SHP77 treated with DMSO at 0.1 percent for 48 hours (cell line): ENCODE measurements at regions not wholly inside any gene's neighbourhood (a gene's known extent, or its start where the extent isn't known, plus 50 kb on each side); places are given as distances from the start of the nearest gene placed in this dataset.

ENCODE experiments used
- DNase-seq: peaks from one replicate; lab custom pipeline; 2025; lab: John Stamatoyannopoulos, UW

DNA sequence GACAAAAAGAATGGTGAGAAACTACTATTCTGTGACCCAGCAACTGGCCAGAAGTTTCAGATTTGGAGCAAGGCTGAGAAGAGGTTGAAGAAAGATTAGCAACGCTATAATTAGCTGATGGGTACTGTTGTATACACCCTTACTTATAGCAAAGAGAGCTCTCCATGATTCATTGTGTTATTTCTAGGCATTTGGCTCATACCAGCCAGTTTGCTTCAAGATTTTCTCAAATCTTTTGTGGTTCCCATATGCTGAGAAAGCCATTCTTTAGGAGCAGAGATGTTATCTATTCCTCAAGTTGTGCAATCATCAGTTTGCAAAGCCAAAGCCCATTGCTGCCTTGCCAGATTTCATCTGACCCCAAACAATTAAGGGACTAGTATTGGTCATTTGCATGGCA is 179.4 kb downstream of the ETS1 start:
- no peak for DNase-seq

DNA sequence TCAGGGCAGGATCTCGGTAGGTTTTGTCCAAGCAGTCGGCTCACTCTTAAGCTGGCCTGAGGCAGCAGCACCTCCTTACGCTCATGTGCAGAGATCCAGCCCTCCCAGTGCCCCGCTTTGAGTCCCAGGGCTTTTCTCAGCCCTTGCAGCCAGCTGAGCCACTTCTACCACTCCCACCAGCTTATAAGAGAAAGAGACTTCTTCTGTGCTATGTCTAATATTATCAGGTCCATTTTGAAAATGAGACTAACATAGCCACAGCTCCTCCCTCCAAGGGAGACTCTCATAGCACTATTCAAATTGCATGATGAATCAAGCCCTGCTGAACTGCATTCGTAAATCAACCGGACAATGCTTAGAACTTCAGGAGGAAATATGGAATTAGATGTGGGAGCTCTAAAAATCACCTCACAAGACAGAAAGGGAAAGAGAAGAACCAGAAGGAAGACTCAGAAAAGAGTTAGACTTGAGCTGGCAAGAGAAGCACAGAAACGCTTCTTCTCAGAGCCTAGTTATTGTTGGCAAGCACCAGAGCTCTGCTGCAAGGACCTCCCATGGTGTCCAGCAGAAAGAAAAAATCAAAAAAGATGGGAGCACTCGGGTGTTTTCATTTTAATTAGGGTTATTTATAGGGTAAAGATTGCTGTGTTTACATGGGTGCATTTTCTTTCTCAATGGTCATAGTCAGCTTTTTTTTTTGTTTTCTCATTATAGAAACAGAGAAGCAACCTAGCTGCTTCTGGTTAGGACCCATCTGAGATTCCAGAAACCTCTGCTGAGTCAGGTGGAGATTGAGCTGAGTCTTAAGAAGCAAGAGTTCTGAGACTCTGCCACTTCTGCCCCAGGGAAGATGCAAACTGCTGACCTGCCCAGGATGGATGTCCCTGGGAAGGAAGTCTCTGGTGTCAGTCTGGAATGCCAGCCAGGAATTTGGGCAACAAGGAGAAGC is 181.4 kb downstream of the ETS1 start:
- no peak for DNase-seq

DNA sequence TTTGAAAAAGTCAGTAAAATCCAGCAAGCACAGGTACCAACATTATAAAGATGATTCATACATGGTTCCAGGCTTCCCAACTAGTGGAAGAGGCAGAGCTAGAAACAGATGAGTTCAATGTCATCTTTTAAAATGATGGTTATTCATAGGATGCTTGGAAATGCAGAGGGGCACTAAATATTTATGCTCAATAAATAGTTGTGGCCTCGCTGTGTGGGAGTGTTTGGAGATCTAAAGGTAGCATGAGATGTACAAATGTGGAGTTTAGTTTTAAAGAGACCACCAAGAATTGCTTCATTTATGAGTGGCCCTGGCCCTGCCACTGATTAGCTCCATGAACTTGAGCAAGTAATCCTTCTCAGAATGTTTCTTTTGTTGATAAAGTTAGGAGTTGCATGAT is 182.2 kb downstream of the ETS1 start:
- DNase-seq: no peak

DNA sequence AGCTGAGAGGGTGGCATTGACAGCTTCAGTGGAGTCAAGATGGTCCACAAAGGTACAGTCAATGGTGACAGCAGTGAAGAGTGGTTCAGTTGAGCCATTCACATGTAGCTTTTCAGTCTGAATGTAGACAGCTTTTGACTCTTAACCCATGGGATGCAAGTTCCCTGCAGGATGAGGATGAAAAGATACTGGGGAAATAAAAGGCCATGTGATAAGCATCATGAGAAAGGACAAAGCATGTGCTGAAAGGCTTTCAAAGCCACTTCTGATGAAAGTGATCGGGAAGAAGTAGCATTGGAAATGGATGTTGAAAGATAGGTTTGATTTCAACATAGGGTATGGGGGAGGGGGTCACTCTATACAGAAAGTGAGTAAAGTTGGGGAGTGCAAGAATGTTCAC is 182.9 kb downstream of the ETS1 start:
- no peak for DNase-seq

DNA sequence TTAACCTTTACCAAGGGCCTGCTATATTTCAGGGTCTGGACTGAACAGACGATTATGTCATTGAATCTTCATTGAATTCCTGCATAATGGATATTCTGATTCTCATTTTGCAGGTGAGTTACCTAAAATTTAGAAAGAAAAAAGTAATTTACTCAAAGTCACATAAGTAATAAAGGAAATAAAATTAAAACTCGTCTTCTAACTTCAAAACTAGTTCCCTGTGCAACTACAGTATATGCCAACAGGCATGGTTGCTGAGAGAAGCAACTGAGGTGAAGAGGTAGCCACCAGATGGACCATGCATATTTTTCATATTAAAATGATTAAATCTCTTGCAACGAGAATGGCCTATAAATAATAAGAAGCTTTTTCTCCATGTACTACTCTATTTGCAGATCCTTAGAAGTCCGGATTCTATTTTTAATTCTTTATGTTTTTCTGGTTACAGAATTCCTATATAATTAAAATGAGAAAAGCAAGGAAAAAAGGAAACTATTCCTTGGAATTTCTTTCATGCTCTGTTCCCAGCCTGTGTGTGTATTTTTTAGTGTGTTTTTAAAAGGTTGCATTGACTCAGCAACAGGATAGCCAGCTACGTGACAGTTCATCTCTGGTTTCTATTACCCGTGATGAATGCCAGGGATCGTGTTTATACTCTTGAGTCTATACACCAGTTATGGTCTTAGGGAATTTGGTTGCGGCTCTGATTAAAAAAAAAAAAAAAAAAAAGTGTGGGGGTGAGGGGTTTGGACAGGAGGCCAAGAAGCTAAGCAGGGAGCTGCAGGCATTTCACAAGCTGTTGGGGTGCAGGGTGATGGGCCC is 186.8 kb downstream of the ETS1 start:
- DNase-seq: no peak

DNA sequence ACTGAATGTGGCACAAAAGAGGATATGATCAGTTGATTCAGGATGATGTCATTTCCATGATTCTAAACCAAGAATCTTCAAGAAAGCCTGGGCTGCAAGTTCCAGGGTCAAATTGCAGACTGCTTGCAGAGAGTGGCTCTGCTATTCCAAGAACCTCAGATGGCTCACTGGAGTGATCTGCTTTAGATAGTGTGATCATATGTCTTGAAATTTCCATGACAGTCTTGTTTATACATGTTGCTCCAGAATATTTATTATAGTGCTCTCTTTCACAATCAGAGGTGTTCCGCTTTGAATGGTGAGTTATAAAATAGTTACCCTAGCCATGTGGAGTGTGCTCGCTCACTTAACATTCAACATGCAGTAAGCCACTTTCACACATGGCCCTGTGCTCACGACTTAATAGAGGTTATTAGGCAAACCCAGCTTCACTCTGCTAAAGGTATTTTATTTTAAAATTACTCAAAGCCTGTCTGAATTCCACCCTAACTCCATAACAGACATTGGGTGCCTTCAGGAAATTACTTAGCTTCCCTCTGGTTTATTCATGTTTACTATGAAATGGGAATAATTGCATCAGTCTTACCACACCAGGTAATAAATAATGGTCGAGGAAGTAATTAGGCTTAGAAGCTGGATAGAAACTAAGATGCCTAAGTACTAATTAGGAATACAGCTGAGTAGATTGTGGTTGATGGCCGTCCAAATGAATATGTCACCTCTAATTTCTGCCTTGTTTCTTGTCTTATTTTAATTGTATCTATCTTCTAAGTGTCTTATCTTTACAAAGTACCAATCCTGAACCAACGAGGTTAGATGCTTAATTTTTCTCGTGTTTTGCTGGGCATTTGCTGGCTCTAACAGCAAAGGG is 187.9 kb downstream of the ETS1 start:
- no peak for DNase-seq

DNA sequence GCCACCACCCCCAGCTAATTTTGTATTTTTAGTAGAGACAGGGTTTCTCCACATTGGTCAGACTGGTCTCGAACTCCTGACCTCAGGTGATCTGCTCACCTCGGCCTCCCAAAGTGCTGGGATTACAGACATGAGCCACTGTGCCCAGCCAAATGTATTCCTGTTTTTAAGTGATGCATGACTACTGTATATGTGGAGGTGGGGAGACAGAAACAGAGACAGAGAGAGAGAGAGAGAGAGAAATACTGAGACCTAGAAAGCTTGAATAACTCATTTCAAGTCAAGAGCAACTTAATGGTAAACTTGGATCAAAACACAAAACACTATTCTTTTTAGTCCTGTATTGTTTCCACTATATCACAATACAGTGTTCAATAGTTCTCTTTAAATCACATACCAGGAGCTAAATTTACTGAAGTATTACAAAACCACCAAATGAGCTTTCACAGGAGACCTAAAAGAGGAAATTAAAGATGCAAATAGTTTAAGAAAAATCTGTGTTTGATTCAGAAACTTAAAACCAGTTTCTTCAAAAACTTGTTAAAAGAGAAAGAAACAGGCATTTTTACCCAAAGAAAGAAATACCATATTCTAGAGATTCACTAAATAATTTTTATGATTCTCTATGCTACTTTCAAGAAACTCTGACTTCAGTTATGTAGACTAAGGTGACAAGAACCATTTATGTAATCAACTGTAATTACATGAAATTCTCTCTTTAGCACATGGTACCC is 188.7 kb downstream of the ETS1 start:
- DNase-seq: no peak

DNA sequence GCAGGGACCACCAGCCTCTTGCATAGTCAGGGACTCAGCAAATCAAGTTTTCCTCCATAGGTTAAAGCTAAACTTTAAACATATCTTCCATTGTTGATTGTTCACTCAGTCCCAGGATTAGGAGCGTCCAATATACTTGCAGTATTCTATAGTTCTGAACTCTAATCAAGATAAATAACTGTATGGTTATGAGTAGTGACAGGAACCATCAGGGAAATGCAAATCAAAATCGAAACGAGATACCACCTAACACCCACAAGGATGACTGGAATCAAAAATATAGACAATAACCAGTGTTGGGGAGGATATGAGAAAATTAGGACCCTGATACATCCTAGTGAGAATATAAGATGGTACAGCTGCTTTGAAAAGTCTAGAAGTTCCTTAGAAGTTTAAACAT is 190.0 kb downstream of the ETS1 start:
- no peak for DNase-seq

DNA sequence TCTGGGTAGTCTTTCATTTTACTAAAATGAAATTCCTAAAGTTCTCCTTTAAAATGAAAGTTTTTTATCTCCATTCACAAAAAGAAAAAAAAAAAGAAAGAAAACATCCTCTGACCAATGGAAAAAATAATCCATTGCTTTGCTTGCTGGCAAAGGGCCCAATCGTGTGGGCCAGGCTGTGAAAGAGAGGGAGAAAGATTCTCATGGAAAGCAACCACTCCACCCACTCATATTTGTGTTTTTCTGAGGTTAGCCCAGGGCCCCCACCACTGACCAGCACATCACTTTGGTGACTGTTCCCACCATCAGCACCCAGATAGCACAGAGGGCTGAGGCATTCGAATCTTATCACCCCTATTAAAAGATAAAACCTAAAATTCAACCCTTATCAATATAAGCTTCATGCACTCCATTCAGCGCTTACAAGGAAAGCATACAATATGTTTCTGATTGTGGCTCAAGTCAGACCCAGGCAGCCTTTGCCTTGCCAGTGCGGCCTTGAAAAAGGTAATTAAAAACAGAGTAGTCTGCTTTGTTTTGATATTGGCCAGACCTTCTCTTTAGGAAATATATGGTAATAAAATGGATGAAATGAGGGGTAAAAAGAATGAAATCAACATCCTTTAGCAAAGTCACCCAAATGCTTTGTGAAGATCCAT is 192.8 kb downstream of the ETS1 start:
- DNase-seq: no peak

DNA sequence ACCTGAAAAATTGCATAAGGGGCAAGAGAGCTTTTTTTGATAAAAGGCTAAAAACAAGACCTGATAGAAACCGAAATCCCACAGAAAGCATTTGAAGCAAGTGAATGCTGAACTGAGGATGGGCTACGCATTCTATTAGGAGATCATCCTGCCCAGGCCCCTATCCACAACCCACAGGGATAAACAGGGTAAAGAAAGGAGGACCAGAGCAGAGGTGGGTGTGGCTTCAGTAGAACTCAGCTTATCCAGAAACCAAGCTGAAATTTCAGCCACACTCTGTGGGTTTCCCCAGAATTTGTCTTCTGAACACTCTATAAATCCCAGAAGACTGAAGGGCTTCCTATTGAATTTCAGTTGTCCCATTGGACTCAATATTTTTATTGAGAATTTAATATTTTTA is 195.1 kb downstream of the ETS1 start:
- DNase-seq: no peak

DNA sequence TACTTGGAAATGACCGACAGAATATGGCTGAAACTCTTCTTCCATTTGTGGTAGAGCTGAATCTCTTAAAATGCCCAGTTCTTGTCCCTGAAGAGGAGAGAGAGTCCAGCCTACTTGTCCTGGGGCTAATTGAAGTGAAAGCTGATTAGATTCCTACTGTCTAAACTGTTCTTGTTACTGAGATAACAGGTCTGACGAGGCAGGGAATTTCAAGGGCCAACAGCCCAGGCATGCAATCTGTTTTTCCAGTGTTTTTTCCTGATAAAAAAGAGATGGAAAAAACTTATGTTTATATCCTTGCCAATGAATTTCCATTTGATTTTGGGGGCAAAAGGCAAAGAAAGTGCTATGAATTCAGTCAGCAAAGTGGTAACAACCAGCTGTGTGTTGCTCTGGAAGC is 195.5 kb downstream of the ETS1 start:
- no peak for DNase-seq

DNA sequence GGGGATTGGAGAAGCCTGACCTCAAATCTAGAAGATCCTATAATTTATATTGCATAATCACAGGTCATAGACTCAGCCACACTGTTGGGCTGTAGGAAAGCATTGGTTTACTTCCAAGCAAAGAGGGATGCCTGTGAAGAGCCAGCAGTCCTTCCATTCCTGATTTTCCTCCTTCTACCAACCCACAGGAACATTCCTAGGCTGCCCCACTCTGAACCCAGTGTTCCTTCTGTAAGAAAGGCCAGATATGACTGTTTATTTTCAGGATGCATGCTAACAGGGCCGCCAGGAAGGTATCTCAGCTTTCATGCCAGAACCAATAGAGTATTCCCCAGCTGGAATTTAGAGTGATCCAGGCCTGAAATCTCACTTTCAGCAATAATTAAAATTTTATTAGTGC is 197.1 kb downstream of the ETS1 start:
- no peak for DNase-seq

DNA sequence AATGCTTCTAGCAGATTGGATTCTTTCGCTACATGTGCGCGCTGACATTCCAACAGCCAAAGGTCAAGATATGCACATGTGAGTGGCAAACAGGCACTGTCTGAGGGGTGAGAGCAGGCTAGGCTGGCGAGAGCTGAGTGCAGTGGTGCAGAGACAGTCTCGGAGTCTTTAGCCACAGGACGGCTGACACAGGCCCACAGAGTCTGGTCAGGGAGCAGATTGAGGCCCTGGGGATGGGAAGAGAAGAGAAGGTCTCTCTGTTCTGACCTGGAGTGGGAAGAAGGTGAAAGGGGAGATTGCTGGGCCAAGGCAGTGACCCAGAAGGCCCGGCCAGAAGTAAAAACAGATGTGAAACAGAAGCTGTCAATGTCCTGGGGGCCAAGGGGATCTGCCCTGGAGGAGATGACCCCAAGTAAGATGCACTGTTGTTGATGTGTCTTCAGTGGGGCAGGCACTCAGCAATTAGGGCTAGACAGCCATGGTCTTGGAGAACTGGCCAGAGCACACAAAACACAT is 197.8 kb downstream of the ETS1 start:
- DNase-seq: no peak

DNA sequence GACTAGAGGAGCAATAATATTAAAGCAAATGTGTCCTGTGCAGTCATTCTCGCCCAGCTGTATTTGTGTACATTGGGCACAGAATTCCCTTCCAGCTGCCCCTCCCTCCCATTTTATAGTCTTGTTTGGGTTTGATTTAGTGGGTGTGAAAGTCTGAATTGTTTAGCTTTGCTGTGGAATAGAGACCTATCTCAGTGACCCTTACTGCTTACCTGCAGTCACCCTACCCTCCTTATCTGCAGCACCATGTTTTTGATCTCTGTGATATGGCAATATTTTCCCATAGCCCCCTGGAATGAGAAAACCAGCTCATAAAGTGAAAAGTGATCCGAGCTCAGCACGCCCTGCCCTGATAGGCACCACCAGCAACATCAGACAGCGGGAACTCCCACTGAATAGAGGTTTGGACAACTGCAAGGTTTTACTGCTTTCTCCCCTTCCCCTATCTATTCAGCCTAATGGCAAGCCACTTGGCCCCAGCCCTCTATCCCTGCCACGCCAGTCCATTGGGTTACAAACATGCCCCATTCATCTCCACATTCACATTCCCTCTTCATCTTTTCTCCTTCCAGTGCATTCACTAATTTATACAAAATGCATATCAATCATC is 199.0 kb downstream of the ETS1 start:
- peak; percentile 56 for DNase-seq

DNA sequence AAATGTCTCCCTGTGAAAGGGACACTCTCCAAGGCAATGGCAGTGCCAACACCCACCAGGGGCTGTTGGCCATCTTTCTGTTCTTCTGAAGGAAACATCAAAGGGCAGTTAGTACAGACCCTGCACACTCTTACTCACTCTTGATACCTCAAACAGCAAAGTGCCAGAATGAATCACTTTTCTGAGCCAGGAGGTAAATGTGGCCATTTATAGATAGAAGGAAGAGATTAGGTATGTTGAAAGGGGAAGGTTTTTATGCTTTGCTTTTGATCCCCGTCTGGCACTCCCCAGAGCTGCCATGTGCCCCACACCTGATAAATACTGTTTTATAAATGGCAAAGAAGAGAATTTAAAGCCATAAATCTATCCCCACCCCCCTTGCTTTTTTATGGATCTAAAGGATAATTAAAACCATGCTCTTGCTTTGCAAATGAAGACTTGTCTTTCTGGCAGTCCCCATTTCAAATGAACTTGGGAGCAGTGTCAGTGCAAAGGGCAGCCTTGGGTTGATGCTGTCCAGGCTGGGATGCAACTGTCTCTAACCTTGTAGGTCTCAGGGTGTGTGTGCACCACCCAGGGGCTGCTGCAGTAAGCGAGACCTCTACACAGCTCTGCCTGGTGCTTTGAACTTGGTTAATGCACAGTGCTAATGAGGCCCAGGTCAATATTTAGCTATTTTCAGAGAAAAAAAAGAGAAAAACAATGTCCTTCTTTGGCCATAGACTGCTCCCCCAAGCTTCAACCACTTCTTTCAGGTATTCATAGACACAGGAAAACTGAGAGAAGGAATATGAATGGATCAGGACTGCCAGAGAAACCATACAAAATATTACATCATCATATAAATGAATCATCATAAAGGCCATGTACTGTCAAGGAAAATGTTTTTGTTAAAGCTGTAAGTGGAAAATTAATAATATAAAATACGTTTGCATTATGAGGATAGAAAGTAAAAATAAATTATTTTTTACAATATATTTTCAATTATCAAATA is 207.5 kb downstream of the ETS1 start:
- DNase-seq: no peak

DNA sequence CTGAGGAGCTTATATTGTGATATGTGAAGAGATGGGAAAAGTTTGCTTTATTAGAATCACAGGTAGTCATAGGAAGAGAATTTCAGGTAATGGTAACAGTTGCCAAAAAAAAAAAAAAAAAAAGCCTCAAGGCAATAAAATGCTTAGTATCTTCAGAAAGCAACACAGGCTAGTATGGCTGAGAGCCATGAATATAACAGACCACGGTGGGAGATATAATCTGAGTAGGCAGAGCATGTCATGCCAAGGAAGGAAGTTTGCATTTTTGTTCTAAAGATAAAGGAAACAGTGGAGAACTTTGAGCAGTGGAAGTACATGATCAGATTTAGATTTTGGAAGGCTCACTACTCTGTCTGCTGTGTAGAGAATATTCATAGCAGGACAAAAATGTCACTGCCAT is 211.4 kb downstream of the ETS1 start:
- DNase-seq: no peak

DNA sequence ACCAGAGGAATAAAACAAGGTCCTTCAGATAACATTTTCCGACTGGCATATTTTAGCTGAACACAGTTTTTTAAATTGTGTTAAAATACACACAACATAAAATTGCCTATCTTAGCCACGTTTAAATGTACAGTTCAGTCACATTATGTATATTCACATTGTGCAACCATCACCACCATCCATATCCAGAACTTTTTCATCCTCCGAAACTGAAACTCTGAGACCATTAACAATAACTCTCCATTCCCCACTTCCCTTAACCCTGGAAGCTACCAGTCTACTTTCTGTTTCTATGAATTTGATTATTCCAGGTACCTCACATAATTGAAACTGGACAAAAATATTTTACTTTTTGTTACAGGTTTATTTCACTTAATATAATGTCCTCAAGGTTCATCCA is 213.3 kb downstream of the ETS1 start:
- DNase-seq: no peak

DNA sequence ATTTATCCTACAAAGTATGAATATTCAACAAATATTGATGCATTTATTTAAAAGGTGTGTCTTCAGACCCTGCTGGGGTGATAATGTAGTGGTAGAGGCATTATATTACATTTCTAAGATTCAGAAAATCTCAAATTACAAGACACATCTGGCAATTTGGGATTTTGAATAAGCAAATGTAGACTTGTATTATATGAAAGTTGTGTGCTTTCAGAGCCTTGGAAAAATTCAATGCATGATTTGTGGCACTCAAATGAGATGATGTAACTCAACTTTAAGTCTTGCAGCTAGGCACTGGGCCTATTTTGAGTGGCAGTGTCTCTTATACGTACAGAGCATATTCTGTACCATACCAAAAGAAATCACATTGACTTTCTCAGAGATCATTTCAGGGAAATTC is 214.4 kb downstream of the ETS1 start:
- no peak for DNase-seq

DNA sequence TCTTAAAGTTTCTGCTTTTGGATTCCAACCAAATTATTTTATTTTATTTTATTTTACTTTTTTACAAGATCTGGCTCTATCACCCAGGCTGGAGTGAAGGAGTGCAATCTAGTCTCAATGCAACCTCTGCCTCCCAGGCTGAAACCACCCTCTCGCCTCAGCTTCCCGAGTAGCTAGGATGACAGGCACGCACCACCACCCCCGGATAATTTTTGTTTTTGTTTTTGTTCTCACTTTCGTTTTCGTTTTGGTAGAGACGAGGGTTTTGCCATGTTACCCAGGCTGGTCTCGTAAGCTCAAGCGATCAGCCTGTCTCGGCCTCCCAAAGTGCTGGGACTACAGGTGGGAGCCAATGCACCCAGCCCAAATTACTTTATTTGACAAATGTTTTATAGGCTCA is 219.8 kb downstream of the ETS1 start:
- DNase-seq: no peak
